K562 (cell line): ENCODE measurements at regions not wholly inside any gene's neighbourhood (a gene's known extent, or its start where the extent isn't known, plus 50 kb on each side); places are given as distances from the start of the nearest gene placed in this dataset.

Experiments used
- ATAC-seq: fragments of 200-7000 bp; cut with Tn5 transposase; 3 replicates; pipeline ENCODE4 v1.9.1; 2020; ENCODE audit warnings: moderate library complexity
- BruUV-seq: library from RNA; stranded (reverse); fragments of 400-500 nt; replicated peaks from 2 replicates; lab custom pipeline; 2021; lab: Mats Ljungman, UMichigan
- CTCF ChIA-PET: fragments of 300-600 bp; formaldehyde crosslinking; extraction: SDS; loops from one replicate; lab custom pipeline; 2021; ENCODE audit warnings: low intra/inter-chr PET ratio; lab: Yijun Ruan, JAX
- POLR2A ChIA-PET: fragments of 300-600, 350-650 bp; sonication (Branson Sonifier 250); formaldehyde crosslinking; extraction: SDS; loops from one replicate; lab custom pipeline; 2021; ENCODE audit warnings: antibody characterized with exemption, inconsistent platforms; lab: Yijun Ruan, JAX
- DNase-seq, 4 experiments: peaks; one replicate each; pipeline versions ENCODE4 v3.0.0 to v3.0.0-alpha.2; 2011 to 2018; ENCODE audit warnings: low spot score in 3 of 4, mixed read lengths in 3 of 4; ENCODE audit errors: extremely low read depth in 1 of 4
- FAIRE-seq: peaks from 2 replicates; lab custom pipeline; 2011; peaks lifted over from hg19 to GRCh38; lab: Jason Lieb, UNC
- H2AFZ ChIP-seq: 2 replicates; pipeline ENCODE4 v1.6.0; 2011; ENCODE audit warnings: low read depth, low read length, control low read depth, inconsistent platforms
- H3K27ac ChIP-seq: fragments of 200-600 bp; 3 replicates; pipeline ENCODE4 v1.8.0; 2011; ENCODE audit warnings: low read depth, mild to moderate bottlenecking, control low read depth, inconsistent platforms, low read length, moderate library complexity, mixed read lengths; ENCODE audit errors: extremely low read depth
- H3K27me3 ChIP-seq, 2 experiments: fragments of 300-600 bp in 1 of 2; 2 replicates in 1 of 2; 3 replicates in 1 of 2; pipeline versions ENCODE4 v1.6.0 to v1.8.0; 2011; ENCODE audit warnings: inconsistent platforms in 2 of 2, low read length in 2 of 2, mild to moderate bottlenecking in 1 of 2, mixed read lengths in 1 of 2, moderate library complexity in 1 of 2; ENCODE audit not compliant: control insufficient read depth in 2 of 2, insufficient read depth in 2 of 2
- H3K36me3 ChIP-seq: fragments of 300-600 bp; 3 replicates; pipeline ENCODE4 v1.8.0; 2011; ENCODE audit warnings: mild to moderate bottlenecking, low read length, inconsistent platforms; ENCODE audit not compliant: control insufficient read depth, insufficient read depth
- H3K4me1 ChIP-seq, 2 experiments: fragments of 200-600 bp in 1 of 2; replicated peaks in 1 of 2; 2 replicates in 1 of 2; 3 replicates in 1 of 2; pipeline versions ENCODE4 v1.5.1 to v1.8.0; 2011; ENCODE audit warnings: inconsistent platforms in 2 of 2, low read length in 2 of 2, mild to moderate bottlenecking in 1 of 2, mixed read lengths in 1 of 2, moderate library complexity in 1 of 2; ENCODE audit not compliant: control insufficient read depth in 2 of 2, insufficient read depth in 2 of 2
- H3K4me2 ChIP-seq: 2 replicates; pipeline ENCODE4 v1.6.1; 2011; ENCODE audit warnings: low read length, control low read depth, inconsistent platforms, mixed read lengths; ENCODE audit not compliant: insufficient read depth
- H3K4me3 ChIP-seq: fragments of 200-600 bp; sonication (generic), shearing (Covaris generic); 2 replicates; pipeline ENCODE4 v1.5.1; 2016; ENCODE audit warnings: control low read depth, inconsistent platforms
- H3K79me2 ChIP-seq: fragments of 200-600 bp; 3 replicates; pipeline ENCODE4 v1.8.0; 2011; ENCODE audit warnings: low read length, inconsistent platforms; ENCODE audit not compliant: control insufficient read depth, insufficient read depth
- H3K9ac ChIP-seq, 2 experiments: 2 replicates each; pipeline versions ENCODE4 v1.6.0 to v1.6.1; 2011; ENCODE audit warnings: low read depth in 2 of 2, low read length in 2 of 2, control low read depth in 1 of 2, inconsistent platforms in 1 of 2, mild to moderate bottlenecking in 1 of 2, mixed read lengths in 1 of 2; ENCODE audit not compliant: insufficient read depth in 1 of 2
- H3K9me1 ChIP-seq: one replicate; pipeline ENCODE4 v1.6.0; 2011; ENCODE audit warnings: inconsistent platforms, mild to moderate bottlenecking, low read length, moderate library complexity; ENCODE audit not compliant: control insufficient read depth, insufficient read depth
- H3K9me3 ChIP-seq: replicated peaks from 2 replicates; pipeline ENCODE4 v1.5.1; 2011; ENCODE audit warnings: low read depth, low read length, inconsistent platforms; ENCODE audit not compliant: control insufficient read depth, insufficient read depth
- H4K20me1 ChIP-seq: replicated peaks from 2 replicates; pipeline ENCODE4 v1.6.1; 2011; ENCODE audit warnings: low read length, inconsistent platforms, mixed read lengths; ENCODE audit not compliant: control insufficient read depth, insufficient read depth
- AFF1 ChIP-seq, 2 experiments: fragments of 450-650 bp; IDR thresholded peaks; 2 replicates each; pipeline ENCODE4 v1.6.1; 2018; ENCODE audit warnings: mild to moderate bottlenecking in 2 of 2, low read depth in 1 of 2; ENCODE audit not compliant: partially characterized antibody in 2 of 2
- FOXA3 ChIP-seq, 2 experiments: fragments of 450-650 bp in 1 of 2; sonication (generic) in 1 of 2; formaldehyde crosslinking; IDR thresholded peaks in 1 of 2; conservative IDR thresholded peaks in 1 of 2; 2 replicates each; pipeline versions ENCODE4 v1.4.0 to v1.8.0; 2020 to 2022; ENCODE audit warnings: mild to moderate bottlenecking in 2 of 2, missing genetic modification reagents in 1 of 2
- MAX ChIP-seq: sonication (generic); formaldehyde crosslinking; IDR thresholded peaks from 2 replicates; pipeline ENCODE4 v1.9.0; 2022; ENCODE audit warnings: mild to moderate bottlenecking, missing genetic modification reagents
- MTA1 ChIP-seq: fragments of 450-650 bp; IDR thresholded peaks from 2 replicates; pipeline ENCODE4 v1.6.1; 2017; ENCODE audit warnings: borderline replicate concordance
- PREB ChIP-seq: sonication (generic); formaldehyde crosslinking; IDR thresholded peaks from 2 replicates; pipeline ENCODE4 v1.8.1; 2023; ENCODE audit warnings: mild to moderate bottlenecking, missing genetic modification reagents
- SMAD2 ChIP-seq: fragments of 150-350 bp; IDR thresholded peaks from 2 replicates; pipeline ENCODE4 v1.6.1; 2014; ENCODE audit warnings: low read depth, mild to moderate bottlenecking, low read length
- in situ Hi-C: fragments of 300-500 bp; cut with MboI; formaldehyde crosslinking; loops from 4 replicates; pipeline ENCODE4 v1.15.0; 2018; ENCODE audit warnings: inconsistent platforms, mixed read lengths
- intact Hi-C: fragments of 100-400 bp; cut with micrococcal nuclease; formaldehyde crosslinking; loops from 2 replicates; pipeline ENCODE4 v1.14.2; 2022

- no peak for TF ChIP-seq AFF1 (IDR thresholded peaks at IDR 0.05; ENCODE audit: low read depth in 1 of 2, partially characterized antibody in 2 of 2)
- TF ChIP-seq MAX (CRISPR knock-in tag), result no peak
- TF ChIP-seq MTA1, result no peak
- TF ChIP-seq SMAD2, result no peak
Measured at GRCh38 chr4:34271479-34272355, 1972.6 kb downstream of the ARAP2 start (continued).

- in situ Hi-C loops, result no loop called here
- Histone ChIP-seq H3K4me2 (no peak overlapping the region), H3K9ac (no peak overlapping the region), H3K27me3 (no peaks in the 10 kb centered on the region), H3K4me3 (no peak overlapping the region), H3K9me1 (no peaks in the 10 kb centered on the region), H2AFZ (no peak overlapping the region), H3K79me2 (no peaks in the 10 kb centered on the region), H3K36me3 (no peaks in the 10 kb centered on the region), H3K27ac (no peak overlapping the region), H4K20me1 (no peaks in the 10 kb centered on the region), H3K4me1 (no peaks in the 10 kb centered on the region), H3K9me3 (no peaks in the 10 kb centered on the region)
- DNase-seq (no peak), ATAC-seq (no peak), FAIRE-seq (no peak)
- CTCF ChIA-PET, result no interaction called here
- intact Hi-C loops, result no loop called here
- no TSS peak for BruUV-seq
- TF ChIP-seq PREB (CRISPR knock-in tag) (no peak), FOXA3 (CRISPR knock-in tag; conservative IDR thresholded peaks at IDR 0.05 in 1 of 2, IDR thresholded peaks at IDR 0.05 in 1 of 2) (peak in 1 of 2 experiments; percentile 59; a peak in 2 of 4 replicates)
- POLR2A ChIA-PET, result no interaction called here
Measured at GRCh38 chr4:34279011-34279410, 1965.3 kb downstream of the ARAP2 start.
